ENCODE measurements at regions not wholly inside any gene's neighbourhood (a gene's known extent, or its start where the extent isn't known, plus 50 kb on each side); places are given as distances from the start of the nearest gene placed in this dataset.
"Not testable (repeated sequence)": the region's sequence is repeated elsewhere in the genome, so short reads cannot be mapped to it uniquely, and the experiment has no call there.

DNA sequence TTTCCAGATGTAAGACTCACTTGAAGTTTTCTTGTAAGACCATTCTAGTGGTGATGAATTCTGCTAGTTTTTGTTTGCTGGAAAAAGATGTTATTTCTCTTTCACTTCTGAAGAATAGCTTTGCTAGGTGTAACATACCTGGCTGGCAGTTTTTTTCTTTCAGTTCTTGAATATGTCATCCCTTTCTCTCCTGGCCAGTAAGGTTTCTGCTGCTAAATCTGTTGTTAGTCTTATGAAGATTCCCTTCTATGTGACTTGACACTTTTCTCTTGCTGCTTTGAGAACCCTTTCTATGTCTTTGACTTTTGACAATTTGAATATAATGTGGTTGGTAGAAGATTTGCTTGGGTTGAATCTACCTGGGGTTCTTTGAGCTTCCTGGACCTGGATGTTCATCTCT lies 314.7 kb upstream of the NOX3 start:
- Histone ChIP-seq H3K4me1 (ENCODE audit: low read depth) (no peaks in the 10 kb centered on the region), H3K36me3 (ENCODE audit: low read depth) (no peaks in the 10 kb centered on the region), H3K4me3 (no peak overlapping the region), H3K9me3 (no peaks in the 10 kb centered on the region)
- no peak for ATAC-seq
- intact Hi-C loops (cut with DNase I, micrococcal nuclease) = no loop called here
- no peak for DNase-seq
- TF ChIP-seq, protein P1, sequence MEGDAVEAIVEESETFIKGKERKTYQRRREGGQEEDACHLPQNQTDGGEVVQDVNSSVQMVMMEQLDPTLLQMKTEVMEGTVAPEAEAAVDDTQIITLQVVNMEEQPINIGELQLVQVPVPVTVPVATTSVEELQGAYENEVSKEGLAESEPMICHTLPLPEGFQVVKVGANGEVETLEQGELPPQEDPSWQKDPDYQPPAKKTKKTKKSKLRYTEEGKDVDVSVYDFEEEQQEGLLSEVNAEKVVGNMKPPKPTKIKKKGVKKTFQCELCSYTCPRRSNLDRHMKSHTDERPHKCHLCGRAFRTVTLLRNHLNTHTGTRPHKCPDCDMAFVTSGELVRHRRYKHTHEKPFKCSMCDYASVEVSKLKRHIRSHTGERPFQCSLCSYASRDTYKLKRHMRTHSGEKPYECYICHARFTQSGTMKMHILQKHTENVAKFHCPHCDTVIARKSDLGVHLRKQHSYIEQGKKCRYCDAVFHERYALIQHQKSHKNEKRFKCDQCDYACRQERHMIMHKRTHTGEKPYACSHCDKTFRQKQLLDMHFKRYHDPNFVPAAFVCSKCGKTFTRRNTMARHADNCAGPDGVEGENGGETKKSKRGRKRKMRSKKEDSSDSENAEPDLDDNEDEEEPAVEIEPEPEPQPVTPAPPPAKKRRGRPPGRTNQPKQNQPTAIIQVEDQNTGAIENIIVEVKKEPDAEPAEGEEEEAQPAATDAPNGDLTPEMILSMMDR (IDR thresholded peaks at IDR 0.05) = no peak

DNA sequence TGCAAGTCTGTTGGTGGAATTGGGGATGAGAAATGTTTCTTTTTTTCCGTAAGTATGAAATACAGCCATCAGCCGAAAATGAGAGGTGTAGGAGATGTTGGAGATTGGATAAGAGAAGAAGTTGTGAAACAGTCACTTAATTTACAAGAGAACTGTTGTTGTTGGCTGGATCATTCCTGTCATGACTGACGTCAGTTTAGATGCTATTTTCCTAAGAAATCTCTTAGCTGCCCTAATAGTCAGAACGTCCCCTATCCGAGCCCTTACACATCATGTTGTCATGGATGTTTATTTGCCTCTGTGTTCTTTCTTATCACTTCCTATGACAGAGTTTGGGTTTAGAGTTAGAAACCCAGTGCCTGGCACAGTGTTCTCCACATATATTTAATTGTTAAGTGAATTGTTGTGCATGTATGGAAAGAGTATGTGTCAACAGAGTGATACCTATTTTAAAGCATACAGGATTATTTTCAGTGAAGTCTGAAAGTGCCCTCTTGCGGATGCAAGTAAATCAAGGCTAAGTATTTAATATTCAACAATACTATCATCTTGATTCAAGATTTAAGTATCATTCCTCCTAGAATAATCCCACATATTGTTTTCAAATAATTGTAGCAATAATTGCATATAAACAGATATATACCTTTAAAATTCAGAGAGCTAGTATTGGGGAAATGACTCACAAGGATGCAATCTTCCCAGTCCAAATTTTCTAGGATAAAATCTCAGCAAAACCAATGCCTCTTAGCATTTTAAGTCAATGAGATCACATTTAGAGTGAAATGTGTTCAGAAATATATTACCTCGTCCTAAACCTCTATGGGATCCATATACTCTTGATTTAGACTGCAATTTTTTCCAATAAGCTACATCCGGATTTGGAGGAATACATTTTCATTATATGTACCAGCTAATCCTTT lies 309.9 kb upstream of the NOX3 start:
- DNase-seq = no peak
- Histone ChIP-seq H3K36me3 (ENCODE audit: low read depth) (no peaks in the 10 kb centered on the region), H3K4me1 (ENCODE audit: low read depth) (no peaks in the 10 kb centered on the region), H3K4me3 (no peak overlapping the region), H3K9me3 (no peaks in the 10 kb centered on the region)
- intact Hi-C loops (cut with DNase I, micrococcal nuclease) = no loop called here
- ATAC-seq = no peak
- TF ChIP-seq, protein P1 (IDR thresholded peaks at IDR 0.05) = no peak

DNA sequence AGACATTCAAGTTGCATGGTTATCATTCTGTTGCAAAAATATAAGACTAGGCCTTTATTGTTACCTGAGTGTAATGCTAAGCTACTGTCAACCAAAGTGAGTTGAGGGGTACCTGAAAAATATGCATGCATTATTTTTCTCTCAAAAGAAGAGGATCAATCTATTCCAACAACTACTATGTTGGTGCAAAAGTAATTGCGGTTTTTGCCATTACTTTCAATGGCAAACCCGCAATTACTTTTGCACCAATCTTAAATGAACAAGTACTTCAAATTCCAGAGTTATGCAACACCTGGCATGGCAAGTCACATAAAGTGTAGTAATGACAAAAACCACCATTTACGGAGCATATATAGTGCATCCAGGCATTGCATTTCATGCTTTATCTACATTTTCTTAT lies 307.0 kb upstream of the NOX3 start:
- Histone ChIP-seq H3K9me3 (no peaks in the 10 kb centered on the region), H3K36me3 (ENCODE audit: low read depth) (no peaks in the 10 kb centered on the region), H3K4me1 (ENCODE audit: low read depth) (no peaks in the 10 kb centered on the region), H3K4me3 (no peak overlapping the region)
- TF ChIP-seq, protein P1 (IDR thresholded peaks at IDR 0.05) = no peak
- intact Hi-C loops (cut with DNase I, micrococcal nuclease) = no loop called here
- DNase-seq = no peak
- no peak for ATAC-seq

DNA sequence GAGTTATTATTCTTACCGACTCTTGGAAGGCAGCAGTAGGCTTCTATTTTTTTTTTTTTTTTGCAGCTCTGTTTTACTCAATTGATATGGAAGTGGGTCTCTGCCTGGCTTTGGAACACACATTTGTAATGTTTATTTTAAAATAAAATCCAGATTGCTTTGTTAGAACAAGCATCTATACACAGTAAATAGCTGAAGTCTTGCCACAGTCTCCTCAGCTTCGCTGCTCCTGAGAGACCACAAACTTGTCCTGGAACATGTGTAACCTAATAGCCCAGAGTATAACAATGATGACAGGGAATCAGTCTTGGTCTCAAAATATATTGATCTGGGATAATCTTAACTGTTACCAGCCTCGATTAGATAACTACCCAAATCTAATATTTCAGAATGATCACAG lies 299.8 kb upstream of the NOX3 start:
- Histone ChIP-seq H3K9me3 (peaks cover 5% of the 10 kb centered on the region), H3K4me3 (no peak overlapping the region), H3K36me3 (ENCODE audit: low read depth) (no peaks in the 10 kb centered on the region), H3K4me1 (ENCODE audit: low read depth) (no peaks in the 10 kb centered on the region)
- no peak for ATAC-seq
- DNase-seq = no peak
- TF ChIP-seq, protein P1 (IDR thresholded peaks at IDR 0.05) = no peak
- intact Hi-C loops (cut with DNase I, micrococcal nuclease) = no loop called here

DNA sequence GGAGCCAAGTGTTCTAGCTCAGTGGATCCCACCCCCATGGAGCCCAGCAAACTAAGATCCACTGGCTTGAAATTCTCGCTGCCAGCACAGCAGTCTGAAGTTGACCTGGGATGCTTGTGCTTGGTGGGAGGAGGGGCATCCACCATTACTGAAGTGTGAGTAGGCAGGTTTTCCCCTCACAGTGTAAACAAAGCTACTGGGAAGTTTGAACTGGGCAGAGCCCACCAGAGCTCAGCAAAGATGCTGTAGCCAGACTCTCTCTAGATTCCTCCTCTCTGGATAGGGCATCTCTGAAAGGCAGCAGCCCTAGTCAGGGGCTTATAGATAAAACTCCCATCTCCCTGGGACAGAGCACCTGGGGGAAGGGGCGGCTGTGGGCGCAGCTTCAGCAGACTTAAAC lies 293.1 kb upstream of the NOX3 start:
- DNase-seq; H3K9me3 ChIP-seq; H3K36me3 ChIP-seq (ENCODE audit: low read depth); ATAC-seq; H3K4me1 ChIP-seq (ENCODE audit: low read depth); H3K4me3 ChIP-seq; intact Hi-C loops (cut with DNase I, micrococcal nuclease): not testable (repeated sequence)

- TF ChIP-seq, protein P1 (IDR thresholded peaks at IDR 0.05) = no peak
- ATAC-seq (no peak), DNase-seq (no peak)
- Histone ChIP-seq H3K9me3 (peaks cover 5% of the 10 kb centered on the region), H3K4me1 (ENCODE audit: low read depth) (no peaks in the 10 kb centered on the region), H3K36me3 (ENCODE audit: low read depth) (no peaks in the 10 kb centered on the region), H3K4me3 (no peak overlapping the region)
- intact Hi-C loops (cut with DNase I, micrococcal nuclease) = no loop called here
These were observed 291.9 kb upstream of the NOX3 start for GRCh38 chr6:155747491-155747890.

All from mucosa of descending colon (tissue), 3 donors.